ENCODE measurements at regions not wholly inside any gene's neighbourhood (a gene's known extent, or its start where the extent isn't known, plus 50 kb on each side); places are given as distances from the start of the nearest gene placed in this dataset.

DNA sequence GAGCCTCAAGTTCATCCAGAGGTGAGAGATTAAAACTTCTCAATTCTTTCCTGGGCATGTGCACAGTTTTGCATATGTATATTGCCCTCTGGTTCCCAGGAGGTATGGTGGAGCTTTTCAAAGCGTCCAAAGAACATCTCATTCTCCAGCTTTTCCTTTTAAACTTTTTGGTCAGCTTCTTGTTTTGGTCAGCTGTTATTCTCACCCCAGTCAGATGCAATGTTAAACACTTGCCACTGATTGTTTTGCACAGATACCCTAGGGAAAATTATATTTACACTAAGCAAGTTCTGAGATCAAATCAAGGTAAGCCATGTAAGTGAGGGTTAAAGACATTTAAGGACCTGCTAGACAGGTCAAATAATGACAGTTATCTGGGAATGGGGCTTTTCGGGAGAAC lies 261.3 kb downstream of the EDEM1 start:
- no peak overlapping the region for H2AFZ ChIP-seq (ENCODE audit: low read length)
- in situ Hi-C loops (cut with HindIII; ENCODE audit: extremely low pct_ligation_motif_present, low pct_unique_long_range_greater_than_20kb) (no loop called here), intact Hi-C loops (cut with micrococcal nuclease; ENCODE audit: unreplicated experiment) (no loop called here)
- H3K79me2 ChIP-seq (ENCODE audit: insufficient read depth, low read length) = no peaks in the 10 kb centered on the region
- ChIA-PET CTCF (ENCODE audit: low intra/inter-chr PET ratio, low total read pairs) (no interaction called here), POLR2A (no interaction called here)
- no peak overlapping the region for H3K4me3 ChIP-seq (replicated peaks in 1 of 3; ENCODE audit: insufficient read depth in 1 of 3, low read depth in 2 of 3, low read length in 3 of 3)
- no peak for TF ChIP-seq STAT6 (CRISPR knock-in tag; IDR thresholded peaks at IDR 0.05; ENCODE audit: borderline replicate concordance)
- TF ChIP-seq DNMT3B (CRISPR knock-in tag; conservative IDR thresholded peaks at IDR 0.05) = no peak
- TF ChIP-seq, protein P1, sequence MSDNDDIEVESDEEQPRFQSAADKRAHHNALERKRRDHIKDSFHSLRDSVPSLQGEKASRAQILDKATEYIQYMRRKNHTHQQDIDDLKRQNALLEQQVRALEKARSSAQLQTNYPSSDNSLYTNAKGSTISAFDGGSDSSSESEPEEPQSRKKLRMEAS (IDR thresholded peaks at IDR 0.05) = no peak
- TF ChIP-seq ARNT (IDR thresholded peaks at IDR 0.05) = no peak
- no peak for TF ChIP-seq RNF219 (CRISPR knock-in tag; IDR thresholded peaks at IDR 0.05)
- TF ChIP-seq ZNF670 (CRISPR knock-in tag; IDR thresholded peaks at IDR 0.05; ENCODE audit: borderline replicate concordance) = no peak
- no peak overlapping the region for H3K4me2 ChIP-seq (ENCODE audit: low read depth, low read length)
- H3K27ac ChIP-seq (ENCODE audit: extremely low read length, insufficient read depth, low read length) = no peak overlapping the region
- BruUV-seq (replicated peaks) = no TSS peak
- WGBS (ENCODE audit: low lambda C conversion rate) = 47% methylated on average over 2 of the region's 2 CpGs
- no peaks in the 10 kb centered on the region for H4K20me1 ChIP-seq (ENCODE audit: insufficient read depth, low read length)
- FAIRE-seq (no peak), DNase-seq (ENCODE audit: low spot score) (no peak), ATAC-seq (no peak)
- no peaks in the 10 kb centered on the region for H3K36me3 ChIP-seq (replicated peaks in 1 of 2; ENCODE audit: control insufficient read depth in 1 of 2, insufficient read depth in 2 of 2, low read length in 2 of 2)
- H3K9me3 ChIP-seq (ENCODE audit: low read length) = no peaks in the 10 kb centered on the region
- no peaks in the 10 kb centered on the region for H3K4me1 ChIP-seq (ENCODE audit: insufficient read depth, low read length)
- no peaks in the 10 kb centered on the region for H3K27me3 ChIP-seq (ENCODE audit: control insufficient read depth in 1 of 2, insufficient read depth in 2 of 2, low read length in 2 of 2)
- no peak overlapping the region for H3K9ac ChIP-seq (ENCODE audit: insufficient read depth, low read depth, low read length)
